Osteoblast (primary cell): ENCODE measurements at regions not wholly inside any gene's neighbourhood (a gene's known extent, or its start where the extent isn't known, plus 50 kb on each side); places are given as distances from the start of the nearest gene placed in this dataset.

ENCODE experiments used
- DNase-seq: peaks from one replicate; pipeline ENCODE4 v3.0.0; 2011; ENCODE audit warnings: low spot score, mixed read lengths; ENCODE audit not compliant: insufficient read length; ENCODE audit errors: missing footprints
- H2AFZ ChIP-seq: 2 replicates; pipeline ENCODE4 v1.6.0; 2011; ENCODE audit warnings: mild to moderate bottlenecking, low read length
- H3K27ac ChIP-seq: 2 replicates; pipeline ENCODE4 v1.5.1; 2011; ENCODE audit warnings: mild to moderate bottlenecking, low read depth, low read length, moderate library complexity
- H3K27me3 ChIP-seq: 2 replicates; pipeline ENCODE4 v1.6.0; 2012; ENCODE audit warnings: mild to moderate bottlenecking, control low read depth, inconsistent platforms, low read length, moderate library complexity; ENCODE audit not compliant: insufficient read depth
- H3K36me3 ChIP-seq: 2 replicates; pipeline ENCODE4 v1.5.1; 2011; ENCODE audit warnings: mild to moderate bottlenecking, low read length, control low read depth, moderate library complexity; ENCODE audit not compliant: insufficient read depth
- H3K4me1 ChIP-seq: 2 replicates; pipeline ENCODE4 v1.5.1; 2011; ENCODE audit warnings: mild to moderate bottlenecking, low read length, control low read depth, moderate library complexity; ENCODE audit not compliant: insufficient read depth
- H3K4me2 ChIP-seq: 2 replicates; pipeline ENCODE4 v1.6.0; 2011; ENCODE audit warnings: mild to moderate bottlenecking, low read length; ENCODE audit not compliant: insufficient read depth
- H3K4me3 ChIP-seq: fragments of 200-600 bp; sonication (generic); 3 replicates; pipeline ENCODE4 v1.5.1; 2012; ENCODE audit warnings: mild to moderate bottlenecking, low read length, inconsistent platforms; ENCODE audit not compliant: insufficient read depth
- H3K79me2 ChIP-seq: 2 replicates; pipeline ENCODE4 v1.6.0; 2012; ENCODE audit warnings: mild to moderate bottlenecking, low read length, control low read depth, inconsistent platforms; ENCODE audit not compliant: insufficient read depth
- H3K9me3 ChIP-seq: 2 replicates; pipeline ENCODE4 v1.5.1; 2011; ENCODE audit warnings: low read depth, low read length, control low read depth
- H4K20me1 ChIP-seq: 2 replicates; pipeline ENCODE4 v1.6.0; 2012; ENCODE audit warnings: mild to moderate bottlenecking, low read length, control low read depth; ENCODE audit not compliant: insufficient read depth
- TF ChIP-seq, protein P1 (sequence below): IDR thresholded peaks from 2 replicates; pipeline ENCODE4 v1.5.1; 2011; ENCODE audit warnings: mild to moderate bottlenecking, low read depth, low read length, moderate library complexity; ENCODE audit errors: extremely low read depth

GRCh38 chr11:116211147-116211546 is 561.6 kb downstream of the BUD13 start:
- H3K36me3 ChIP-seq, result no peaks in the 10 kb centered on the region
- no peak overlapping the region for H3K4me3 ChIP-seq
- H4K20me1 ChIP-seq, result no peaks in the 10 kb centered on the region
- no peaks in the 10 kb centered on the region for H3K27me3 ChIP-seq
- TF ChIP-seq, protein P1, sequence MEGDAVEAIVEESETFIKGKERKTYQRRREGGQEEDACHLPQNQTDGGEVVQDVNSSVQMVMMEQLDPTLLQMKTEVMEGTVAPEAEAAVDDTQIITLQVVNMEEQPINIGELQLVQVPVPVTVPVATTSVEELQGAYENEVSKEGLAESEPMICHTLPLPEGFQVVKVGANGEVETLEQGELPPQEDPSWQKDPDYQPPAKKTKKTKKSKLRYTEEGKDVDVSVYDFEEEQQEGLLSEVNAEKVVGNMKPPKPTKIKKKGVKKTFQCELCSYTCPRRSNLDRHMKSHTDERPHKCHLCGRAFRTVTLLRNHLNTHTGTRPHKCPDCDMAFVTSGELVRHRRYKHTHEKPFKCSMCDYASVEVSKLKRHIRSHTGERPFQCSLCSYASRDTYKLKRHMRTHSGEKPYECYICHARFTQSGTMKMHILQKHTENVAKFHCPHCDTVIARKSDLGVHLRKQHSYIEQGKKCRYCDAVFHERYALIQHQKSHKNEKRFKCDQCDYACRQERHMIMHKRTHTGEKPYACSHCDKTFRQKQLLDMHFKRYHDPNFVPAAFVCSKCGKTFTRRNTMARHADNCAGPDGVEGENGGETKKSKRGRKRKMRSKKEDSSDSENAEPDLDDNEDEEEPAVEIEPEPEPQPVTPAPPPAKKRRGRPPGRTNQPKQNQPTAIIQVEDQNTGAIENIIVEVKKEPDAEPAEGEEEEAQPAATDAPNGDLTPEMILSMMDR, result no peak
- H2AFZ ChIP-seq, result no peak overlapping the region
- DNase-seq, result no peak
- no peak overlapping the region for H3K4me2 ChIP-seq
- no peak overlapping the region for H3K27ac ChIP-seq
- H3K9me3 ChIP-seq, result no peaks in the 10 kb centered on the region
- no peaks in the 10 kb centered on the region for H3K79me2 ChIP-seq
- no peaks in the 10 kb centered on the region for H3K4me1 ChIP-seq

GRCh38 chr11:116210663-116211062 is 562.1 kb downstream of the BUD13 start:
- H3K9me3 ChIP-seq, result no peaks in the 10 kb centered on the region
- H3K4me2 ChIP-seq, result no peak overlapping the region
- H2AFZ ChIP-seq, result no peak overlapping the region
- DNase-seq, result no peak
- no peak overlapping the region for H3K4me3 ChIP-seq
- H4K20me1 ChIP-seq, result no peaks in the 10 kb centered on the region
- H3K36me3 ChIP-seq, result no peaks in the 10 kb centered on the region
- H3K27me3 ChIP-seq, result no peaks in the 10 kb centered on the region
- H3K27ac ChIP-seq, result no peak overlapping the region
- H3K79me2 ChIP-seq, result no peaks in the 10 kb centered on the region
- TF ChIP-seq, protein P1, result no peak
- no peaks in the 10 kb centered on the region for H3K4me1 ChIP-seq

DNA sequence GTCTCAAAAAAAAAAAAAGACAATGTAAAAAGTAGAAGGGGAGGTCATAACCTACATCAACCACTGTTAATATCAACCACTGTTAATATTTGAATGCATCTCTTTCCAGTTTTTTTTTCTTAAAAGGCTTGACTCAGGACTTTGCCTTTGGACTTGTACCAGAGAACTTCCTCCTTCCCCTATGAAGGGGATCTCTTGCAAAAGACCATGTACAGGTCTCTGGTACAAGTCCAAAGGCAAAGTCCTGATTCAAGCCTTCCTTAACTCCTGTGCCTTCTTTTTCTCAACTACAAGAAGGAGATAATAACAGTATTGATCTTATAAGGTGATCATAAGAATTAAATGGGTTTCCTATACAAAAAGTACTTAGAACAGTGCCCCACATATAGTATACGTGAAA is 563.5 kb downstream of the BUD13 start:
- Histone ChIP-seq H3K27me3 (no peaks in the 10 kb centered on the region), H3K27ac (no peak overlapping the region), H3K9me3 (no peaks in the 10 kb centered on the region), H3K36me3 (no peaks in the 10 kb centered on the region), H3K79me2 (no peaks in the 10 kb centered on the region), H3K4me2 (no peak overlapping the region), H4K20me1 (no peaks in the 10 kb centered on the region), H2AFZ (no peak overlapping the region), H3K4me3 (no peak overlapping the region), H3K4me1 (no peaks in the 10 kb centered on the region)
- no peak for DNase-seq
- TF ChIP-seq, protein P1, result no peak

- Histone ChIP-seq H3K79me2 (no peaks in the 10 kb centered on the region), H3K27me3 (no peaks in the 10 kb centered on the region), H3K27ac (no peak overlapping the region), H3K4me2 (no peak overlapping the region), H3K4me3 (no peak overlapping the region), H4K20me1 (no peaks in the 10 kb centered on the region), H2AFZ (no peak overlapping the region), H3K9me3 (no peaks in the 10 kb centered on the region), H3K4me1 (no peaks in the 10 kb centered on the region), H3K36me3 (no peaks in the 10 kb centered on the region)
- TF ChIP-seq, protein P1, result no peak
- no peak for DNase-seq
Observed at GRCh38 chr11:116207421-116208141, 565.2 kb downstream of the BUD13 start.
